IMR-90 (cell line): ENCODE measurements at regions not wholly inside any gene's neighbourhood (a gene's known extent, or its start where the extent isn't known, plus 50 kb on each side); places are given as distances from the start of the nearest gene placed in this dataset.

Experiments used
- ATAC-seq: fragments of 200-7000 bp; cut with Tn5 transposase; 2 replicates; pipeline ENCODE4 v1.9.1; 2020; ENCODE audit warnings: low read depth, mild to moderate bottlenecking, moderate library complexity
- BruUV-seq: library from RNA; stranded (reverse); fragments of 400-500 nt; replicated peaks from 2 replicates; lab custom pipeline; 2021; lab: Mats Ljungman, UMichigan
- CTCF ChIA-PET: fragments of 300-600 bp; formaldehyde crosslinking; extraction: SDS; loops from one replicate; lab custom pipeline; 2021; ENCODE audit warnings: antibody characterized with exemption; lab: Yijun Ruan, JAX
- POLR2A ChIA-PET: fragments of 300-600 bp; sonication (Branson Sonifier 250); formaldehyde crosslinking; loops from one replicate; lab custom pipeline; 2022; ENCODE audit warnings: antibody characterized with exemption; ENCODE audit not compliant: unreplicated experiment; lab: Charles Lee
- DNase-seq: peaks from one replicate; pipeline ENCODE4 v3.0.0; 2013
- H2AFZ ChIP-seq: replicated peaks from 2 replicates; pipeline ENCODE3; 2013; ENCODE audit warnings: low read length, mild to moderate bottlenecking; ENCODE audit not compliant: poor library complexity
- H2AK5ac ChIP-seq: 2 replicates; pipeline ENCODE4 v1.6.1; 2013; ENCODE audit warnings: low read depth, low read length, inconsistent platforms
- H2AK9ac ChIP-seq: replicated peaks from 2 replicates; pipeline ENCODE3; 2013; ENCODE audit warnings: mild to moderate bottlenecking, low read depth, low read length, moderate library complexity; ENCODE audit not compliant: poor library complexity
- H2BK120ac ChIP-seq: 2 replicates; pipeline ENCODE4 v1.6.1; 2013; ENCODE audit warnings: low read depth, low read length, inconsistent platforms
- H2BK15ac ChIP-seq: 3 replicates; pipeline ENCODE4 v1.6.1; 2013; ENCODE audit warnings: low read depth, low read length, inconsistent platforms
- H2BK20ac ChIP-seq: 2 replicates; pipeline ENCODE4 v1.6.1; 2013; ENCODE audit warnings: low read depth, mild to moderate bottlenecking, inconsistent platforms, low read length, moderate library complexity
- H2BK5ac ChIP-seq: 2 replicates; pipeline ENCODE4 v1.6.1; 2013; ENCODE audit warnings: mild to moderate bottlenecking, low read depth, low read length, inconsistent platforms; ENCODE audit not compliant: poor library complexity, severe bottlenecking
- H3K14ac ChIP-seq: replicated peaks from 2 replicates; pipeline ENCODE4 v1.6.1; 2013; ENCODE audit warnings: low read depth, low read length, inconsistent platforms
- H3K18ac ChIP-seq: 2 replicates; pipeline ENCODE4 v1.6.1; 2013; ENCODE audit warnings: low read depth, low read length, control low read depth
- H3K23ac ChIP-seq: 2 replicates; pipeline ENCODE4 v1.6.1; 2013; ENCODE audit warnings: low read depth, low read length, inconsistent platforms
- H3K27ac ChIP-seq: 2 replicates; pipeline ENCODE4 v1.5.1; 2013; ENCODE audit warnings: mild to moderate bottlenecking, control low read depth, low read length; ENCODE audit not compliant: insufficient read depth
- H3K27me3 ChIP-seq: 2 replicates; pipeline ENCODE4 v1.6.1; 2013; ENCODE audit warnings: low read length; ENCODE audit not compliant: control insufficient read depth, insufficient read depth
- H3K36me3 ChIP-seq: 2 replicates; pipeline ENCODE4 v1.6.1; 2013; ENCODE audit warnings: low read length, mixed read lengths; ENCODE audit not compliant: control insufficient read depth, insufficient read depth
- H3K4ac ChIP-seq: 2 replicates; pipeline ENCODE4 v1.6.1; 2013; ENCODE audit warnings: low read depth, low read length, inconsistent platforms
- H3K4me1 ChIP-seq: 2 replicates; pipeline ENCODE4 v1.6.1; 2013; ENCODE audit warnings: low read length, mixed read lengths; ENCODE audit not compliant: control insufficient read depth, insufficient read depth
- H3K4me2 ChIP-seq: 2 replicates; pipeline ENCODE4 v1.6.1; 2013; ENCODE audit warnings: low read depth, mild to moderate bottlenecking, control low read depth, low read length, moderate library complexity
- H3K4me3 ChIP-seq: 2 replicates; pipeline ENCODE4 v1.5.1; 2013; ENCODE audit warnings: low read depth, mild to moderate bottlenecking, control low read depth, low read length, moderate library complexity; ENCODE audit not compliant: insufficient read depth
- H3K56ac ChIP-seq: 2 replicates; pipeline ENCODE4 v1.6.1; 2013; ENCODE audit warnings: low read length, inconsistent platforms; ENCODE audit not compliant: insufficient read depth; ENCODE audit errors: extremely low read depth
- H3K79me1 ChIP-seq, 2 experiments: 2 replicates each; pipeline ENCODE4 v1.6.1; 2013; ENCODE audit warnings: low read length in 2 of 2, inconsistent platforms in 1 of 2, low read depth in 1 of 2
- H3K9ac ChIP-seq: 2 replicates; pipeline ENCODE4 v1.6.1; 2013; ENCODE audit warnings: low read depth, low read length, control low read depth
- H3K9me1 ChIP-seq: 2 replicates; pipeline ENCODE4 v1.6.1; 2013; ENCODE audit warnings: low read length, inconsistent platforms; ENCODE audit not compliant: insufficient read depth
- H3K9me3 ChIP-seq: 2 replicates; pipeline ENCODE4 v1.6.1; 2013; ENCODE audit warnings: low read length; ENCODE audit not compliant: control insufficient read depth, insufficient read depth
- H4K20me1 ChIP-seq: 2 replicates; pipeline ENCODE4 v1.6.1; 2013; ENCODE audit warnings: low read length, inconsistent platforms; ENCODE audit not compliant: insufficient read depth
- H4K5ac ChIP-seq: 2 replicates; pipeline ENCODE4 v1.6.1; 2013; ENCODE audit warnings: mild to moderate bottlenecking, low read depth, low read length, control low read depth
- H4K8ac ChIP-seq, 2 experiments: 2 replicates each; pipeline ENCODE4 v1.6.1; 2013; ENCODE audit warnings: low read depth in 2 of 2, low read length in 2 of 2, control low read depth in 1 of 2, inconsistent platforms in 1 of 2
- H4K91ac ChIP-seq: 2 replicates; pipeline ENCODE4 v1.6.1; 2013; ENCODE audit warnings: low read depth, low read length, inconsistent platforms; ENCODE audit not compliant: insufficient read depth
- BHLHE40 ChIP-seq: fragments of 150-350 bp; IDR thresholded peaks from 2 replicates; pipeline ENCODE4 v1.6.1; 2016; ENCODE audit warnings: mild to moderate bottlenecking, low read depth, low read length
- CEBPB ChIP-seq: IDR thresholded peaks from 2 replicates; pipeline ENCODE4 v1.6.1; 2012; ENCODE audit warnings: low read depth, low read length, improper control_type of control experiment
- CHD1 ChIP-seq: IDR thresholded peaks from 2 replicates; pipeline ENCODE4 v1.6.1; 2012; ENCODE audit warnings: low read depth, low read length, improper control_type of control experiment
- FOS ChIP-seq: fragments of 150-350 bp; IDR thresholded peaks from 2 replicates; pipeline ENCODE4 v1.6.1; 2016; ENCODE audit warnings: low read depth, low read length
- MAFK ChIP-seq: IDR thresholded peaks from 2 replicates; pipeline ENCODE4 v1.6.1; 2012; ENCODE audit warnings: low read depth, low read length, improper control_type of control experiment
- MAZ ChIP-seq: IDR thresholded peaks from 2 replicates; pipeline ENCODE4 v1.6.1; 2012; ENCODE audit warnings: low read depth, mild to moderate bottlenecking, low read length, improper control_type of control experiment, moderate library complexity, borderline replicate concordance
- MXI1 ChIP-seq: IDR thresholded peaks from 2 replicates; pipeline ENCODE4 v1.6.1; 2012; ENCODE audit warnings: low read depth, mild to moderate bottlenecking, low read length, moderate library complexity, borderline replicate concordance
- NFE2L2 ChIP-seq: fragments of 150-350 bp; IDR thresholded peaks from 2 replicates; pipeline ENCODE4 v1.6.1; 2016; ENCODE audit warnings: low read depth, mild to moderate bottlenecking, low read length
- POLR2A ChIP-seq: IDR thresholded peaks from 2 replicates; pipeline ENCODE4 v1.6.1; 2012; ENCODE audit warnings: mild to moderate bottlenecking, low read depth, low read length
- RAD21 ChIP-seq: IDR thresholded peaks from 2 replicates; pipeline ENCODE4 v1.6.1; 2012; ENCODE audit warnings: low read length, improper control_type of control experiment
- RCOR1 ChIP-seq: IDR thresholded peaks from 2 replicates; pipeline ENCODE4 v1.6.1; 2012; ENCODE audit warnings: mild to moderate bottlenecking, low read length, improper control_type of control experiment; ENCODE audit not compliant: insufficient replicate concordance
- RFX5 ChIP-seq: IDR thresholded peaks from 2 replicates; pipeline ENCODE4 v1.8.0; 2012; ENCODE audit warnings: low read depth, mild to moderate bottlenecking, low read length, moderate library complexity
- SMC3 ChIP-seq: fragments of 150-350 bp; IDR thresholded peaks from 2 replicates; pipeline ENCODE4 v1.6.1; 2016; ENCODE audit warnings: low read depth, mild to moderate bottlenecking, antibody characterized with exemption, low read length, moderate library complexity
- USF2 ChIP-seq: fragments of 150-350 bp; IDR thresholded peaks from 2 replicates; pipeline ENCODE4 v1.6.1; 2017; ENCODE audit warnings: mild to moderate bottlenecking, antibody characterized with exemption, low read length, low read depth
- dilution Hi-C: fragments of 300-500 bp; cut with HindIII; formaldehyde crosslinking; loops from one replicate; pipeline ENCODE4 v1.14.3; 2018; ENCODE audit warnings: low sequenced_read_pairs; ENCODE audit not compliant: unreplicated experiment
- in situ Hi-C: fragments of 300-500 bp; cut with MboI; formaldehyde crosslinking; loops from 3 replicates; pipeline ENCODE4 v1.14.3; 2019; ENCODE audit warnings: low sequenced_read_pairs, inconsistent platforms, mixed read lengths
- intact Hi-C: fragments of 100-400 bp; cut with micrococcal nuclease; formaldehyde crosslinking; loops from 2 replicates; pipeline ENCODE4 v1.10.0; 2022
- TF ChIP-seq, protein P1 (sequence below): conservative IDR thresholded peaks from 2 replicates; pipeline ENCODE4 v1.5.1; 2012; ENCODE audit warnings: mild to moderate bottlenecking, low read depth, low read length, improper control_type of control experiment
- TF ChIP-seq, protein P2 (sequence below): fragments of 150-350 bp; IDR thresholded peaks from 2 replicates; pipeline ENCODE4 v1.6.1; 2016; ENCODE audit warnings: low read depth, mild to moderate bottlenecking, low read length, moderate library complexity, borderline replicate concordance

DNA sequence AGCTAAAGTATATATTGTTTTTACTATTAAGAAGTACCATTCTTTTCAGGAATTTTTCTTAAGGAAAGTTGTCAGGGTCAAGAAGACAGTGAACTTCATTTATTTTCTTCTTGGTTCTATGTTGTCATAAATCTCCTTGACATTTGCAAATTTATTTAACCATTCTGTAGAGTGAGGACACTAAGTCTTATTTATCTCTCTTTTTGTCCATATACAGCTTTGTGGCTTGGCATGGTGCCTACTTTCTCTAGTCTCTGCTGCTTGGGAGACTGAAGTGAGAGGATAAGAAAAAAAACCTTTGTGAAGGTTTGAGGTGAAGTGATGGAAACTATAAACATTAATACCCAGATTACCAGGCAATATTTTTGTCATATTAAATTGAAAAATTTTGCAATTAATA lies 1389.4 kb downstream of the SUCLG1 start:
- POLR2A ChIA-PET: no interaction called here
- Histone ChIP-seq H2AK5ac (no peak overlapping the region), H2AFZ (no peak overlapping the region), H3K9ac (no peak overlapping the region), H4K5ac (no peak overlapping the region), H3K36me3 (no peaks in the 10 kb centered on the region), H3K14ac (no peak overlapping the region), H4K20me1 (no peaks in the 10 kb centered on the region), H3K56ac (no peak overlapping the region), H4K91ac (no peak overlapping the region), H3K9me1 (no peaks in the 10 kb centered on the region), H3K4me3 (no peak overlapping the region), H3K27ac (no peak overlapping the region), H3K9me3 (no peaks in the 10 kb centered on the region), H3K23ac (no peak overlapping the region), H3K79me1 (no peaks in the 10 kb centered on the region), H2BK5ac (no peak overlapping the region), H3K4me1 (no peaks in the 10 kb centered on the region), H2AK9ac (no peak overlapping the region), H3K18ac (no peak overlapping the region), H2BK120ac (no peak overlapping the region), H2BK20ac (no peak overlapping the region), H3K4me2 (no peak overlapping the region), H3K4ac (no peak overlapping the region), H4K8ac (no peak overlapping the region), H3K27me3 (no peaks in the 10 kb centered on the region), H2BK15ac (no peak overlapping the region)
- no TSS peak for BruUV-seq
- ATAC-seq (no peak), DNase-seq (peak; percentile 28)
- CTCF ChIA-PET: no interaction called here
- intact Hi-C loops (no loop called here), in situ Hi-C loops (no loop called here), dilution Hi-C loops (no loop called here)
- TF ChIP-seq NFE2L2: no peak
- no peak for TF ChIP-seq RAD21
- no peak for TF ChIP-seq MAZ
- TF ChIP-seq BHLHE40: no peak
- TF ChIP-seq MXI1: no peak
- no peak for TF ChIP-seq USF2
- TF ChIP-seq, protein P1, sequence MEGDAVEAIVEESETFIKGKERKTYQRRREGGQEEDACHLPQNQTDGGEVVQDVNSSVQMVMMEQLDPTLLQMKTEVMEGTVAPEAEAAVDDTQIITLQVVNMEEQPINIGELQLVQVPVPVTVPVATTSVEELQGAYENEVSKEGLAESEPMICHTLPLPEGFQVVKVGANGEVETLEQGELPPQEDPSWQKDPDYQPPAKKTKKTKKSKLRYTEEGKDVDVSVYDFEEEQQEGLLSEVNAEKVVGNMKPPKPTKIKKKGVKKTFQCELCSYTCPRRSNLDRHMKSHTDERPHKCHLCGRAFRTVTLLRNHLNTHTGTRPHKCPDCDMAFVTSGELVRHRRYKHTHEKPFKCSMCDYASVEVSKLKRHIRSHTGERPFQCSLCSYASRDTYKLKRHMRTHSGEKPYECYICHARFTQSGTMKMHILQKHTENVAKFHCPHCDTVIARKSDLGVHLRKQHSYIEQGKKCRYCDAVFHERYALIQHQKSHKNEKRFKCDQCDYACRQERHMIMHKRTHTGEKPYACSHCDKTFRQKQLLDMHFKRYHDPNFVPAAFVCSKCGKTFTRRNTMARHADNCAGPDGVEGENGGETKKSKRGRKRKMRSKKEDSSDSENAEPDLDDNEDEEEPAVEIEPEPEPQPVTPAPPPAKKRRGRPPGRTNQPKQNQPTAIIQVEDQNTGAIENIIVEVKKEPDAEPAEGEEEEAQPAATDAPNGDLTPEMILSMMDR: no peak
- no peak for TF ChIP-seq FOS
- no peak for TF ChIP-seq POLR2A
- no peak for TF ChIP-seq RCOR1
- no peak for TF ChIP-seq CEBPB
- no peak for TF ChIP-seq MAFK
- no peak for TF ChIP-seq CHD1
- TF ChIP-seq, protein P2, sequence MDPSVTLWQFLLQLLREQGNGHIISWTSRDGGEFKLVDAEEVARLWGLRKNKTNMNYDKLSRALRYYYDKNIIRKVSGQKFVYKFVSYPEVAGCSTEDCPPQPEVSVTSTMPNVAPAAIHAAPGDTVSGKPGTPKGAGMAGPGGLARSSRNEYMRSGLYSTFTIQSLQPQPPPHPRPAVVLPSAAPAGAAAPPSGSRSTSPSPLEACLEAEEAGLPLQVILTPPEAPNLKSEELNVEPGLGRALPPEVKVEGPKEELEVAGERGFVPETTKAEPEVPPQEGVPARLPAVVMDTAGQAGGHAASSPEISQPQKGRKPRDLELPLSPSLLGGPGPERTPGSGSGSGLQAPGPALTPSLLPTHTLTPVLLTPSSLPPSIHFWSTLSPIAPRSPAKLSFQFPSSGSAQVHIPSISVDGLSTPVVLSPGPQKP: no peak
- no peak for TF ChIP-seq SMC3
- TF ChIP-seq RFX5: no peak
